Stimulated activated naive CD8-positive, alpha-beta T cell treated with anti-CD3 and anti-CD28 coated beads, Interleukin-15, Interleukin-2, amounts not matched to agents 100 U/mL and 50 U/mL, for 24 hours (primary cell): ENCODE measurements at regions not wholly inside any gene's neighbourhood (a gene's known extent, or its start where the extent isn't known, plus 50 kb on each side); places are given as distances from the start of the nearest gene placed in this dataset.
A peak's percentile ranks its signal among the peaks of the same experiment; 100 is the strongest.

Experiments used
- ATAC-seq: fragments of 150-1000 bp; cut with Tn5 transposase; one replicate; pipeline ENCODE4 v1.10.0; 2021
- DNase-seq: peaks from one replicate; pipeline ENCODE4 v3.0.0; 2021

- no peak for DNase-seq
- ATAC-seq = no peak
These were observed 233.2 kb upstream of the TMCO5A start for GRCh38 chr15:37701230-37701629.

DNA sequence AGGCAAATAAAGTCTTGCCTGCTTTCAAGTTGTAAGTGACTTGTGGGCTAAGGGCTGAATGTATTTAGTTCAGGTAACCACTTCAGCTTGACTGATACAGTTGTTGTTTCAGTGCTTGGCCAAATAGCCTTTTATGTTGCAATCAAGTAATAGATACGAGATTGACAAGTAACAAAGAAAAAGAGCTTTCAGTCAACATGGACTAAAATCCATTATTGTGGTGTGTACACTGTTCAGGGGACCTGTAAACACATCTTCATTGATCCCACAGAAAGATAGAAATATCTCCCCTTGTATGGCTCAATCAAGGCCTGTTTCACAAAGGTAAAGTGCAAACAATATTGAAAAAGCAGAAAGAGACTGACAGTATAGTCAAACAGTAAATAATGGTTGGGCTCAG is 224.8 kb upstream of the TMCO5A start:
- no peak for DNase-seq
- ATAC-seq = no peak

- ATAC-seq (no peak), DNase-seq (no peak)
These were observed 219.3 kb upstream of the TMCO5A start for GRCh38 chr15:37715101-37715500.

GRCh38 chr15:37720267-37720666 is 214.2 kb upstream of the TMCO5A start:
- DNase-seq (no peak), ATAC-seq (no peak)

DNA sequence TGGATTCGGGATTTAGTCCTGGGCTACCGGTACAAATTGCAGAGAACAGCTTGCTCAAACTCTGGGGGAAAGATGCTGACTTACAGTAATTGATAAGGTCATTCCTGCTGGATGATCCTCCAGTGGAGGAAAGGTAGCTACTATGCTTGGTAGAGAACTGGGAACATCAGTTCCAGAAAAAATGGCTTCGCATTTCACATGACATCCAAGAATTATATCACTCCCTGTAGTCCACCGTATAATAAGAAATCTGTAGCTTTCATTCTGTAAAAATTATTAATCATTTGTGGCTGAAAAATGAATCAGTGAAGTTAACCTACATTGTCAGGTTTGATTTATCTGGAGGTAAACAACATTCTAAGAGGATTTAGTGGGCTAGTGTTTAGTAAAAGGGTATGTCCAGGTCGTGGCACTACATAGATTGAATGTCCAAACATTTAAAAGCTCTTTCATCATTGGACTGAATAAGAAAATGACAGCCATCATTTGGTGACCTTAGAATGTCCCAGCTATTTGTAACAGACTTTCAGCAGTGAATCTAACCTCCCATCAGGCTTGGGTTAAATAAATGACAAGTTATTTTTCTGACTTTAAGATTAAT is 203.2 kb upstream of the TMCO5A start:
- ATAC-seq = no peak
- no peak for DNase-seq

GRCh38 chr15:37733628-37734027 is 200.8 kb upstream of the TMCO5A start:
- no peak for DNase-seq
- ATAC-seq = no peak

GRCh38 chr15:37740623-37741141 is 193.8 kb upstream of the TMCO5A start:
- no peak for ATAC-seq
- DNase-seq = no peak

GRCh38 chr15:37743826-37744225 is 190.6 kb upstream of the TMCO5A start:
- ATAC-seq = no peak
- DNase-seq = no peak

DNA sequence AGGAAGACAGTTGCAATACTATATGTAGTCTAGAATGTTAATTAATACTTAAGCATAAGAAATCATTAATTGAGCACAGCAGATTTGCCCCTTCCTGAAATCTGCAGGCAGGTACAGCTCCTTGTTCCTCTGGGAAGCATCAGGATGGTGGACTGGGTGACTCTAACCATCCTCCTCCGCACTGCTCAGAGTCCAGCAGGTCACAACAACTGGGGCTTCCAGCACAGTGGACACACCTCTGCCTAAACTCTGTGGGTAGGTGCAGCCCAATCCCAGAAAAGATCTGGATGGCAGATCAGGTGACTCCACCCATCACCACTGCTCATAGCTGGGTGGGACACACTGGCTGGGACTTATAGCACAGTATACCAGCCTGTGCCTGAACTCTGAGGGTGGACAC is 189.9 kb upstream of the TMCO5A start:
- DNase-seq (no peak), ATAC-seq (no peak)

- DNase-seq (no peak), ATAC-seq (no peak)
These were observed 183.0 kb upstream of the TMCO5A start for GRCh38 chr15:37751401-37751800.

GRCh38 chr15:37756407-37756806 is 178.0 kb upstream of the TMCO5A start:
- no peak for ATAC-seq
- DNase-seq = no peak

DNA sequence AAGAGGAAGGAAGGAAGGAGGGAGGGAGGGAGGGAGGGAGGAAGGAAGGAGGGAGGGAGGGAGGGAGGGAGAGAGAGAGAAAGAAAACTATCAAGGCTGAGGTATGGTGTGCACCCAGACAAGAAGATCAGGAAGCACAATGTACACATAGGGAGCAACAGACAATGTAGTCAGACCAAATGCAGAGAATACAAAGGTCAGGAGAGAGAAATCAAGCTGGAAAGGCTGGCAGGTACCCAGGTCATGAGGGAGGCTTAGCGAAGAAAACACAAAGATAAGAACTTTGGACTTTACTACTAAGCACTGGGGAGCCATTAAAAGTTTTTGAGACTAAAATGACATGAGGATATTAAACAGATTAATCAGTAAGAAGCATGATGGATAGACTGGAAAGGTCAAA is 176.0 kb upstream of the TMCO5A start:
- DNase-seq = no peak
- ATAC-seq = no peak

- peak; percentile 37 for DNase-seq
- ATAC-seq = peak; percentile 78
These were observed 169.7 kb upstream of the TMCO5A start for GRCh38 chr15:37764733-37765191.

GRCh38 chr15:37765786-37766185 is 168.7 kb upstream of the TMCO5A start:
- ATAC-seq (no peak), DNase-seq (peak; percentile 3)

DNA sequence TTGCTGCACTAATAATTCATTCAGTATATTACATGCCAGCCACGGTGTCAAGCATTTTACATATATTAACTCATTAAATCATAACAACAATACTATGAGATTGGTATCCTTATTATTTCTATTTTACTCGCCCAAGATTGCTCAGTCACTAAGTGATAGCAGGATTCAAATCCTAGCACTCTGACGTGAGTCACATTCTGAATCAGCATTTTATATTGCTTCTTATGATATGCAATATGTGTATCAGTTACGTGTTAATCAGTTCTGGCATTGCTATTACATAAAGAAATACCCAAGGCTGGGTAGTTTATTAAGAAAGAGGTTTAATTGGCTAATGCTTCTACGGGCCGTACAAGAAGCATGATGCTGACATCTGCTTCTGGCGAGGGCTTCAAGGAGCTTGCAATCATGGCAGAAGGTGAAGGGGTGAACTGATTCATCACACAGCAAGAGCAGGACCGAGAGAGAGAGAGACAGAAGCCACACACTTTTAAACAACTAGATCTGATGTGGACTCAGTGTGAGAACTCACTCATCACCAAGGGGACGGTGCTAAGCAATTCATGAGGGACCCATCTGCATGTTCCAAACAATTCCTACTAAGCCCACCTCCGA is 166.5 kb upstream of the TMCO5A start:
- DNase-seq (no peak), ATAC-seq (no peak)

- no peak for ATAC-seq
- no peak for DNase-seq
These were observed 163.0 kb upstream of the TMCO5A start for GRCh38 chr15:37771465-37771864.

- ATAC-seq = no peak
- DNase-seq = no peak
These were observed 161.2 kb upstream of the TMCO5A start for GRCh38 chr15:37773111-37773860.

DNA sequence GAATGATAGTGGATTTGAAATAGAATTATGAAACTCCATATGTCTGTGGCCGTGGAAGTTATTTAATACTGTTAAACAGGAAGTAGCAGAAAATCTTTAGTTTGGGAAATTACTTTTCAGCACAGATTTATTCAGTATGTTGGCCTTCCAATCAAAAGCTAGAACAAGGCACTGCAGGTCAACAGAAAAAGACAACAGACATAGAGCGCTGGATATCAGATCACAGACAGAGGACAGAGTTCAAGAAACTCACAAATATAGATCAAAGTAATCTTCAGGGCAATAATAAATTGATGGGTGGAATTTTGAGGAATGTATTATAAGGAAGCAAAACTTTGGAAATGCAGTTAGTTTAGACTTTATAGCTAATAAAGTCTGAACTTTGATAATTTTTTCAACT is 159.5 kb upstream of the TMCO5A start:
- DNase-seq (no peak), ATAC-seq (no peak)

DNA sequence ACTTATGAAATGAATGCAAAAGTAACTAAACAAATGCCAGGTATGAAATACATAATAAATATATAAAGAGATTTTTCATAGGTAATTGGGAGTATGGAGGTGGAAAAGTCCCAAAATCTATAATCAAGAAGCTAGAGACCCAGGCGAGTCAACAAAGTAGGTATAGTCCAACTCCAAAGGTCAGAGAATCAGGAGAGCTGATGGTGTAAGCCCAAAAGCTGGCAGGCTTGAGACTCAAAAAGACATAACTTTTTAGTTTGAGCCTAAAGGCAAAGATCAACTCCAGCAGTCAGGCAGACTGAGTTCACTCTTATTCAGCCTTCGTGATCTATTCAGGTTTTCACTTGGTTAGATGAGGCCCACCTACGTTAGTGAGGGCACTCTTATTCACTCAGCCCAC is 157.4 kb upstream of the TMCO5A start:
- no peak for ATAC-seq
- DNase-seq = no peak

GRCh38 chr15:37783290-37783689 is 151.2 kb upstream of the TMCO5A start:
- DNase-seq = no peak
- ATAC-seq = no peak

GRCh38 chr15:37788330-37788729 is 146.1 kb upstream of the TMCO5A start:
- no peak for DNase-seq
- no peak for ATAC-seq

- no peak for DNase-seq
- no peak for ATAC-seq
These were observed 145.6 kb upstream of the TMCO5A start for GRCh38 chr15:37788767-37789396.

- DNase-seq = no peak
- ATAC-seq = no peak
These were observed 145.0 kb upstream of the TMCO5A start for GRCh38 chr15:37789397-37789786.
